Neural progenitor cell (in vitro differentiated cells): ENCODE measurements at regions not wholly inside any gene's neighbourhood (a gene's known extent, or its start where the extent isn't known, plus 50 kb on each side); places are given as distances from the start of the nearest gene placed in this dataset.

ENCODE experiments used
- DNase-seq: peaks from one replicate; pipeline ENCODE4 v3.0.0-alpha.2; 2016; ENCODE audit warnings: low spot score
- H2AFZ ChIP-seq: fragments of 200-600 bp; sonication (generic); replicated peaks from 2 replicates; pipeline ENCODE4 v1.6.1; 2016; ENCODE audit warnings: antibody characterized with exemption
- H3F3A ChIP-seq: fragments of 200-600 bp; sonication (generic); 2 replicates; pipeline ENCODE4 v1.6.1; 2016; ENCODE audit warnings: antibody characterized with exemption, low read depth
- H3K27ac ChIP-seq: fragments of 200-600 bp; sonication (generic); 2 replicates; pipeline ENCODE4 v1.5.1; 2016; ENCODE audit warnings: mild to moderate bottlenecking
- H3K27me3 ChIP-seq: fragments of 200-600 bp; sonication (generic); 2 replicates; pipeline ENCODE4 v1.6.1; 2016; ENCODE audit warnings: mild to moderate bottlenecking, moderate library complexity
- H3K36me3 ChIP-seq: fragments of 200-600 bp; sonication (generic); 2 replicates; pipeline ENCODE4 v1.5.1; 2016
- H3K4me1 ChIP-seq: fragments of 200-600 bp; sonication (generic); 2 replicates; pipeline ENCODE4 v1.6.1; 2016; ENCODE audit warnings: mixed run types
- H3K4me2 ChIP-seq: fragments of 200-600 bp; sonication (generic); 2 replicates; pipeline ENCODE4 v1.6.1; 2016
- H3K4me3 ChIP-seq: fragments of 200-600 bp; sonication (generic); 2 replicates; pipeline ENCODE4 v1.5.1; 2016
- H3K79me2 ChIP-seq: fragments of 200-600 bp; sonication (generic); 2 replicates; pipeline ENCODE4 v1.6.1; 2016; ENCODE audit warnings: low read depth
- H3K9ac ChIP-seq: fragments of 200-600 bp; sonication (generic); 2 replicates; pipeline ENCODE4 v1.6.1; 2016
- H3K9me3 ChIP-seq: fragments of 200-600 bp; sonication (generic); 2 replicates; pipeline ENCODE4 v1.5.1; 2016; ENCODE audit warnings: low read depth
- H4K20me1 ChIP-seq: fragments of 200-600 bp; sonication (generic); 2 replicates; pipeline ENCODE4 v1.6.1; 2016; ENCODE audit warnings: low read depth
- H3K27ac Mint-ChIP-seq: 3 replicates; pipeline ENCODE4 v1.8.0; 2021; ENCODE audit warnings: mixed read lengths
- H3K27me3 Mint-ChIP-seq: 2 replicates; pipeline ENCODE4 v1.8.0; 2022; ENCODE audit warnings: low read depth, mild to moderate bottlenecking, inconsistent platforms, moderate library complexity, mixed read lengths; ENCODE audit not compliant: insufficient read depth
- H3K36me3 Mint-ChIP-seq: 3 replicates; pipeline ENCODE4 v1.8.0; 2021; ENCODE audit warnings: mixed read lengths
- H3K4me1 Mint-ChIP-seq: 3 replicates; pipeline ENCODE4 v1.8.0; 2021; ENCODE audit warnings: mixed read lengths
- H3K4me3 Mint-ChIP-seq: 3 replicates; pipeline ENCODE4 v1.8.0; 2021; ENCODE audit warnings: mild to moderate bottlenecking, moderate library complexity, mixed read lengths
- H3K9me3 Mint-ChIP-seq: 3 replicates; pipeline ENCODE4 v1.8.0; 2020; ENCODE audit warnings: mixed read lengths
- EZH2 ChIP-seq: fragments of 200-600 bp; sonication (generic); IDR thresholded peaks from 2 replicates; pipeline ENCODE4 v1.6.1; 2017; ENCODE audit warnings: antibody characterized with exemption, mild to moderate bottlenecking, moderate library complexity
- EZH2phosphoT487 ChIP-seq: fragments of 200-600 bp; sonication (generic); IDR thresholded peaks from 2 replicates; pipeline ENCODE4 v1.6.1; 2017; ENCODE audit warnings: antibody characterized with exemption
- TF ChIP-seq, protein P1 (sequence below): fragments of 200-600 bp; sonication (generic); IDR thresholded peaks from 2 replicates; pipeline ENCODE4 v1.5.1; 2017; ENCODE audit warnings: antibody characterized with exemption, mild to moderate bottlenecking

DNA sequence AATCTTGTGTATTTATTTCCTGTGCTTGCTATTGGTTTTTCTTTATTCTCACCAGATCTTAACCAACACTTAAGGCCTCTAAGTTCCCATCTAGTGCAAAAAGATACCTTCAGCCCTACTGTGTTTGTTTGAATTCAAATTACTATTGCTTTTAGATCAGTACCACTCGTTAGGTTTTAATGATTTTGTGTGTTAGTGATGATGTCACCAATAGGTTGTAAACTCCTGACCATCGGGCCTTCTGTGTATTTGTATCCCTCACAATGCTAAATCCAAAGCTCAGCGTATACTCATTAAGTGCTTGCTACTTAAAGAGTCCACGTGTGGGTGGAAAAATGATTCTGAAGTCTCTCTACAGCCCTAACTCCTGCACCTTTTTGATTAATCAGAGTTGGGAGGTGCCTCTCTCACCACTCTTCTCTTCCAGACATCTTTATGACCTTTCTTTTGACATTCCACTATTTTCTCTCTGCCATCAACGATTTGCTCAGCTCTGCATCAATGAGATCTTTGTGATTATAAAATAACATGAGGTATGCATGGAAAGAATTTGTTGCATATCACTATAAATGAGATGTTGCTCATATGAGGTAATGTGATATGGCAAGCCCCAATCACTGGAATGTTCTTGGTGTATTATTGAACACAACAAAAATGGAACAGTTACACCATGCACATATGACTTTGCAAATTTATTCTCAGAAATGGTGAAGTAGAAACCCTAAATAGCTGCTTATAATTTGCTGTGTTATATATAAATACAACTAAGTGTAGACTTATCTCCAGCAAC is 55.1 kb upstream of the LAMA2 start:
- Histone ChIP-seq H3F3A (no peaks in the 10 kb centered on the region), H3K9me3 (no peaks in the 10 kb centered on the region), H3K79me2 (no peaks in the 10 kb centered on the region), H3K4me2 (no peak overlapping the region), H3K27ac (no peak overlapping the region), H3K4me1 (no peaks in the 10 kb centered on the region), H3K9ac (no peak overlapping the region), H3K36me3 (no peaks in the 10 kb centered on the region), H4K20me1 (no peaks in the 10 kb centered on the region), H3K27me3 (no peaks in the 10 kb centered on the region), H3K4me3 (no peak overlapping the region), H2AFZ (no peak overlapping the region)
- Mint-ChIP-seq H3K9me3 (peaks cover 15% of the 10 kb centered on the region), H3K36me3 (no peaks in the 10 kb centered on the region), H3K4me3 (no peak overlapping the region), H3K27ac (no peak overlapping the region), H3K27me3 (no peaks in the 10 kb centered on the region), H3K4me1 (no peaks in the 10 kb centered on the region)
- TF ChIP-seq EZH2, result no peak
- TF ChIP-seq, protein P1, sequence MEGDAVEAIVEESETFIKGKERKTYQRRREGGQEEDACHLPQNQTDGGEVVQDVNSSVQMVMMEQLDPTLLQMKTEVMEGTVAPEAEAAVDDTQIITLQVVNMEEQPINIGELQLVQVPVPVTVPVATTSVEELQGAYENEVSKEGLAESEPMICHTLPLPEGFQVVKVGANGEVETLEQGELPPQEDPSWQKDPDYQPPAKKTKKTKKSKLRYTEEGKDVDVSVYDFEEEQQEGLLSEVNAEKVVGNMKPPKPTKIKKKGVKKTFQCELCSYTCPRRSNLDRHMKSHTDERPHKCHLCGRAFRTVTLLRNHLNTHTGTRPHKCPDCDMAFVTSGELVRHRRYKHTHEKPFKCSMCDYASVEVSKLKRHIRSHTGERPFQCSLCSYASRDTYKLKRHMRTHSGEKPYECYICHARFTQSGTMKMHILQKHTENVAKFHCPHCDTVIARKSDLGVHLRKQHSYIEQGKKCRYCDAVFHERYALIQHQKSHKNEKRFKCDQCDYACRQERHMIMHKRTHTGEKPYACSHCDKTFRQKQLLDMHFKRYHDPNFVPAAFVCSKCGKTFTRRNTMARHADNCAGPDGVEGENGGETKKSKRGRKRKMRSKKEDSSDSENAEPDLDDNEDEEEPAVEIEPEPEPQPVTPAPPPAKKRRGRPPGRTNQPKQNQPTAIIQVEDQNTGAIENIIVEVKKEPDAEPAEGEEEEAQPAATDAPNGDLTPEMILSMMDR, result no peak
- no peak for TF ChIP-seq EZH2phosphoT487
- DNase-seq, result no peak

- H3K27me3 ChIP-seq, result no peaks in the 10 kb centered on the region
- H3K4me3 Mint-ChIP-seq, result no peak overlapping the region
- no peaks in the 10 kb centered on the region for H3K4me1 ChIP-seq
- H3K27me3 Mint-ChIP-seq, result no peaks in the 10 kb centered on the region
- peaks cover 15% of the 10 kb centered on the region for H3K9me3 Mint-ChIP-seq
- H3K4me1 Mint-ChIP-seq, result no peaks in the 10 kb centered on the region
- TF ChIP-seq, protein P1, result no peak
- no peak for TF ChIP-seq EZH2
- TF ChIP-seq EZH2phosphoT487, result no peak
- H3K79me2 ChIP-seq, result no peaks in the 10 kb centered on the region
- no peaks in the 10 kb centered on the region for H3K9me3 ChIP-seq
- H3K36me3 ChIP-seq, result no peaks in the 10 kb centered on the region
- H3F3A ChIP-seq, result no peaks in the 10 kb centered on the region
- H3K27ac Mint-ChIP-seq, result no peak overlapping the region
- no peaks in the 10 kb centered on the region for H4K20me1 ChIP-seq
- DNase-seq, result no peak
- no peaks in the 10 kb centered on the region for H3K36me3 Mint-ChIP-seq
- H3K9ac ChIP-seq, result no peak overlapping the region
- no peak overlapping the region for H3K27ac ChIP-seq
- no peak overlapping the region for H3K4me2 ChIP-seq
- H2AFZ ChIP-seq, result no peak overlapping the region
- H3K4me3 ChIP-seq, result no peak overlapping the region
Observed at GRCh38 chr6:128826606-128827005, 56.3 kb upstream of the LAMA2 start.

DNA sequence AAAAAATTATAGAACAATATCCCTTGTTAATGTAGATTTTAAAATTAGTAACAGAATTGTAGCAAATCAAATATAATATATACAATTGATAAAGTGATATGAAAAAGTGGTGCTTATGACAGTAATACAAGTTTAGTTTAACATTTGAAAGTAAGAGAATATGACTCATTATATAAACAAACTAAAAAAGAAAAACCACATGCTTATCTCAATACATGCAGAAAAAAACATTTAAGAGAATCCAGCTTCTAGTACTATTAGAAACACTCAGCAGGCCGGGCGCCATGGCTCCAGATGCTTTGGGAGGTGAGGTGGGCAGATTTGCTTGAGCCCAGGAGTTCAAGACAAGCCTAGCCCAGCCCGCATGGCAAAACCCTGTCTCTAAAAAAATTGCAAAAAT is 60.7 kb upstream of the LAMA2 start:
- Histone ChIP-seq H3K27ac (no peak overlapping the region), H3K9me3 (no peaks in the 10 kb centered on the region), H3K79me2 (no peaks in the 10 kb centered on the region), H2AFZ (no peak overlapping the region), H3K4me2 (no peak overlapping the region), H3K9ac (no peak overlapping the region), H3K27me3 (no peaks in the 10 kb centered on the region), H3K4me1 (no peaks in the 10 kb centered on the region), H3F3A (no peaks in the 10 kb centered on the region), H3K4me3 (no peak overlapping the region), H3K36me3 (no peaks in the 10 kb centered on the region), H4K20me1 (no peaks in the 10 kb centered on the region)
- Mint-ChIP-seq H3K27ac (no peak overlapping the region), H3K4me1 (no peaks in the 10 kb centered on the region), H3K27me3 (no peaks in the 10 kb centered on the region), H3K4me3 (no peak overlapping the region), H3K9me3 (no peaks in the 10 kb centered on the region), H3K36me3 (no peaks in the 10 kb centered on the region)
- TF ChIP-seq EZH2 (no peak), EZH2phosphoT487 (no peak)
- TF ChIP-seq, protein P1, result no peak
- DNase-seq, result no peak
